ENCODE measurements at regions not wholly inside any gene's neighbourhood (a gene's known extent, or its start where the extent isn't known, plus 50 kb on each side); places are given as distances from the start of the nearest gene placed in this dataset.

DNA sequence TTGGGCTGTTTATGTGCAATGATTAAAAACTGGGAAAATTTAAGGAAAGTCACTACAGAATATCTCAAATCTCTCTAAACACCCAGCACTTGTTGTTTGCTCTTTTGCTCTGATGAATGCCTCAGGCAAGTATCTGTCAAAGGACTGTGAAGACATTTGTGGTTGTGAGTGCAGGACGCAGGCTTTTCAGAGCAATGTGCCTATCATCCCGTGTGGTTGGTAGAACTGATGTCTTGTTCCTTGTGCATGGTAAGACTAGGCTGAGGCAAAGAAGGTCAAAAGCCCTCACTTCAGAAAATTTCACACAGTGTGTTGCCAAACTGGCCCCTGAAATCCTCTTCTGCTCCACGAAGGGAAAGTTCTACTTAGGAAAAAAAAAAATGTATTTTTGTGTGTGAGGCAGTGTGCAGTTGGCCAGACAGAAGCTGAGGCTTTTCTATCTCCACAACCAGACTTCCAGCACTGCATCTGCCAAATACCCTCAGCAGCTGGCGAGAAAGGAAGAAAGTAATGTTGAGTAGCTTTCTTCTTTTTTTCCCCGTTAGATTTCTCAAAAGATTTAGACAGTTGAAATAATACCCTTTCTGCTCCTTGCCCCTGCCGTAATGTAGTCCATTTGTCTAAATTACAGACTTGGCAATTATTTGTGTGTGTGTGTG lies 1103.1 kb downstream of the VRK1 start:
- TF ChIP-seq POLR2AphosphoS5 (IDR thresholded peaks at IDR 0.05) (no peak), POLR2A (IDR thresholded peaks at IDR 0.05) (no peak)
- TF ChIP-seq, protein P1, sequence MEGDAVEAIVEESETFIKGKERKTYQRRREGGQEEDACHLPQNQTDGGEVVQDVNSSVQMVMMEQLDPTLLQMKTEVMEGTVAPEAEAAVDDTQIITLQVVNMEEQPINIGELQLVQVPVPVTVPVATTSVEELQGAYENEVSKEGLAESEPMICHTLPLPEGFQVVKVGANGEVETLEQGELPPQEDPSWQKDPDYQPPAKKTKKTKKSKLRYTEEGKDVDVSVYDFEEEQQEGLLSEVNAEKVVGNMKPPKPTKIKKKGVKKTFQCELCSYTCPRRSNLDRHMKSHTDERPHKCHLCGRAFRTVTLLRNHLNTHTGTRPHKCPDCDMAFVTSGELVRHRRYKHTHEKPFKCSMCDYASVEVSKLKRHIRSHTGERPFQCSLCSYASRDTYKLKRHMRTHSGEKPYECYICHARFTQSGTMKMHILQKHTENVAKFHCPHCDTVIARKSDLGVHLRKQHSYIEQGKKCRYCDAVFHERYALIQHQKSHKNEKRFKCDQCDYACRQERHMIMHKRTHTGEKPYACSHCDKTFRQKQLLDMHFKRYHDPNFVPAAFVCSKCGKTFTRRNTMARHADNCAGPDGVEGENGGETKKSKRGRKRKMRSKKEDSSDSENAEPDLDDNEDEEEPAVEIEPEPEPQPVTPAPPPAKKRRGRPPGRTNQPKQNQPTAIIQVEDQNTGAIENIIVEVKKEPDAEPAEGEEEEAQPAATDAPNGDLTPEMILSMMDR (IDR thresholded peaks at IDR 0.05), result no peak
- intact Hi-C loops (cut with DNase I; ENCODE audit: low total_unique reads), result no loop called here
- Histone ChIP-seq H3K4me3 (no peak overlapping the region), H3K4me1 (no peaks in the 10 kb centered on the region), H3K27ac (no peak overlapping the region), H3K27me3 (no peaks in the 10 kb centered on the region), H3K36me3 (no peaks in the 10 kb centered on the region), H3K9me3 (no peaks in the 10 kb centered on the region)
- DNase-seq (ENCODE audit: low spot score in 2 of 2), result no peak

DNA sequence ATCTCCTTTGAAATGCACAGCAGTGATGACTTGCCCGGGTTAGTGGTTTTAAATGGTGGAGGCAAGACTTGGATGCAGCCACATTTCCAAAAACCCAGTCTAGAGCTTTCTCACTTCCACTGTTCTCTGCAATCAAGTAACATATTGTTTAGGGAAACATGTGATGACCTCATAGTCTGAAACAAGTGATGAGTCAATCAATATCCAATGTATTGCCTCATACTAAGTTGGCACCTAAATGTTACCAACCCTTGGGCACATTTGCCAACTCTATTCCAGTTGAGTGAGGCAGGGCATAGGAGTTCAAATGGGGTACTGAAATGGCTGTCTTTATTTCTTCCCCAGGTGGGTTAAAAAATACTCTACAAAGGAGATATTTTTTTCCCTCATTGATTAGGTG lies 1105.4 kb downstream of the VRK1 start:
- Histone ChIP-seq H3K4me1 (no peaks in the 10 kb centered on the region), H3K4me3 (no peak overlapping the region)

DNA sequence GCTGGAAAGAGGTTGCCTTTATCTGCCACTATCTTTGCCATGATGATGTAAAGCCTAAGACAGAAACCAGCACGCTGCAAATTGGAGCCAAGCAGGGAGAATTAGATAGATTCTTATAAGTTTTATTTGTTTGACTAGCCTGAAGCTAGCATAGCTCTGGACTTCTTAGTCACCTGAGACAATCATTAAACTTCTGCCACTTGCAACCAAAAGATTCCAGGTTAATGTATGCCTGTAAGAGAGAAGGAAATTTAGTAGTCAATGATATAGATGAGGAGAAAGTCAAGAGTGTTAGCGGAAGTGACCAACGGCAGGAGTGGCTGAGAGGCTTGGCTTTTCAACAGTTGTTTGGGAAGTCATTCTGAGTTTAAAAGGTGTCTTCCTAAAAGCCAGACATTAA lies 1106.6 kb downstream of the VRK1 start:
- no peak overlapping the region for H3K27ac ChIP-seq
- intact Hi-C loops (cut with DNase I; ENCODE audit: low total_unique reads), result no loop called here
- TF ChIP-seq POLR2AphosphoS5 (IDR thresholded peaks at IDR 0.05), result no peak
- no peak for TF ChIP-seq POLR2A (IDR thresholded peaks at IDR 0.05)
- peaks cover 0 to 6% of the 10 kb centered on the region in 2 donors for H3K9me3 ChIP-seq
- no peak for DNase-seq (ENCODE audit: low spot score in 2 of 2)
- H3K27me3 ChIP-seq, result no peaks in the 10 kb centered on the region
- H3K36me3 ChIP-seq, result no peaks in the 10 kb centered on the region
- no peak overlapping the region for H3K4me3 ChIP-seq
- no peaks in the 10 kb centered on the region for H3K4me1 ChIP-seq

More for the DNA sequence above, 1105.4 kb downstream of the VRK1 start:
- no peak for TF ChIP-seq POLR2A (IDR thresholded peaks at IDR 0.05)
- no peak for TF ChIP-seq POLR2AphosphoS5 (IDR thresholded peaks at IDR 0.05)
- TF ChIP-seq, protein P1 (IDR thresholded peaks at IDR 0.05), result no peak
- no peaks in the 10 kb centered on the region for H3K9me3 ChIP-seq
- no peaks in the 10 kb centered on the region for H3K36me3 ChIP-seq
- no peak overlapping the region for H3K27ac ChIP-seq
- no peak for DNase-seq (ENCODE audit: low spot score in 2 of 2)
- intact Hi-C loops (cut with DNase I; ENCODE audit: low total_unique reads), result no loop called here
- no peaks in the 10 kb centered on the region for H3K27me3 ChIP-seq

DNA sequence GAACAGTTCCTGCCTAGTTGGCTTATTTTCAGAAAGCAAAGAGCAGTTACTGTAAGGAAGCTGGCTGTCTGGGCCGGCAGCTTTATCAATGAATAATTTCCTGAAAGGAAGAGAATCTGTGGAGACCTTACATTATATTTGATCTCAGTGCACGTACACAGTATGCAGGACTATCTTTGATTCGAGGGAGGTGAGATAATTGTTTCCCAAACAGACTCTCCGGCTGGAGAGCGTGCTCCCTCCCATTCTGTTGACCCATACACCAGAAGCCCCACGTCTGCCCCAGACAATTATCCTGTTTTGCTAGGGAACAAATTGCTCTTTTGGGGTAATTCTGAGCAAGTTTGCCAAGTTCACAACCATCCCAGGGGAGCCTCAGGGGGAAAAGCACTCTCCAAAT lies 1115.0 kb downstream of the VRK1 start:
- H3K9me3 ChIP-seq, result peaks cover 0 to 10% of the 10 kb centered on the region in 2 donors
- H3K27ac ChIP-seq, result no peak overlapping the region
- H3K4me1 ChIP-seq, result no peaks in the 10 kb centered on the region
- H3K4me3 ChIP-seq, result no peak overlapping the region
- H3K27me3 ChIP-seq, result no peaks in the 10 kb centered on the region
- no peak for DNase-seq (ENCODE audit: low spot score in 2 of 2)
- TF ChIP-seq POLR2A (IDR thresholded peaks at IDR 0.05), result no peak
- TF ChIP-seq, protein P1 (IDR thresholded peaks at IDR 0.05), result no peak
- TF ChIP-seq POLR2AphosphoS5 (IDR thresholded peaks at IDR 0.05), result no peak
- no peaks in the 10 kb centered on the region for H3K36me3 ChIP-seq
- intact Hi-C loops (cut with DNase I; ENCODE audit: low total_unique reads), result no loop called here

DNA sequence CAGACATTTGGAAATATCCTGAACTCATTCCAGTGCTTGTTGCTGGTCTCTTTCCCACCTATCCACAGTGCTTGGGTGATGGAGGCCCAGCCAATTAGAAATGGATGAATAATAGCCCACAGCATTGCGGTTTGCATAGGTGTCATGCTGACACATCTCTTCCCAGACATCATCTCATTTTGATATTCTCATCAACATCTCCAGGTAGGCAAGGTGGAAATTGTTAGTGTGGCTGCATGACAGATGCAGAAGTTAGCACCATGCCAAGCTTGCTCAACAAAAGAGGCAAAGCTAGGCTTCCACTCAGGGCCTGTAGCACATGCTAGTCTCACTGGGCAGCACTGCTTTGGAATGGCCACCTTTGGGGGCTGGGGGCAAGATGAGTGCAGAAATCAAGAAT lies 1118.9 kb downstream of the VRK1 start:
- Histone ChIP-seq H3K9me3 (no peaks in the 10 kb centered on the region), H3K4me3 (no peak overlapping the region), H3K27me3 (no peaks in the 10 kb centered on the region), H3K4me1 (no peaks in the 10 kb centered on the region), H3K36me3 (no peaks in the 10 kb centered on the region), H3K27ac (no peak overlapping the region)
- intact Hi-C loops (cut with DNase I; ENCODE audit: low total_unique reads), result no loop called here
- TF ChIP-seq POLR2A (IDR thresholded peaks at IDR 0.05) (no peak), POLR2AphosphoS5 (IDR thresholded peaks at IDR 0.05) (no peak)
- TF ChIP-seq, protein P1 (IDR thresholded peaks at IDR 0.05), result no peak
- DNase-seq (ENCODE audit: low spot score in 2 of 2), result no peak

Measured in breast epithelium (tissue), 4 donors.